IMR-90 (cell line): ENCODE measurements at regions not wholly inside any gene's neighbourhood (a gene's known extent, or its start where the extent isn't known, plus 50 kb on each side); places are given as distances from the start of the nearest gene placed in this dataset.

Source experiments
- ATAC-seq: fragments of 200-7000 bp; cut with Tn5 transposase; 2 replicates; pipeline ENCODE4 v1.9.1; 2020; ENCODE audit warnings: low read depth, mild to moderate bottlenecking, moderate library complexity
- BruUV-seq: library from RNA; stranded (reverse); fragments of 400-500 nt; replicated peaks from 2 replicates; lab custom pipeline; 2021; lab: Mats Ljungman, UMichigan
- CTCF ChIA-PET: fragments of 300-600 bp; formaldehyde crosslinking; extraction: SDS; loops from one replicate; lab custom pipeline; 2021; ENCODE audit warnings: antibody characterized with exemption; lab: Yijun Ruan, JAX
- POLR2A ChIA-PET: fragments of 300-600 bp; sonication (Branson Sonifier 250); formaldehyde crosslinking; loops from one replicate; lab custom pipeline; 2022; ENCODE audit warnings: antibody characterized with exemption; ENCODE audit not compliant: unreplicated experiment; lab: Charles Lee
- DNase-seq: peaks from one replicate; pipeline ENCODE4 v3.0.0; 2013
- H2AFZ ChIP-seq: replicated peaks from 2 replicates; pipeline ENCODE3; 2013; ENCODE audit warnings: low read length, mild to moderate bottlenecking; ENCODE audit not compliant: poor library complexity
- H2AK5ac ChIP-seq: 2 replicates; pipeline ENCODE4 v1.6.1; 2013; ENCODE audit warnings: low read depth, low read length, inconsistent platforms
- H2AK9ac ChIP-seq: replicated peaks from 2 replicates; pipeline ENCODE3; 2013; ENCODE audit warnings: mild to moderate bottlenecking, low read depth, low read length, moderate library complexity; ENCODE audit not compliant: poor library complexity
- H2BK120ac ChIP-seq: 2 replicates; pipeline ENCODE4 v1.6.1; 2013; ENCODE audit warnings: low read depth, low read length, inconsistent platforms
- H2BK15ac ChIP-seq: 3 replicates; pipeline ENCODE4 v1.6.1; 2013; ENCODE audit warnings: low read depth, low read length, inconsistent platforms
- H2BK20ac ChIP-seq: 2 replicates; pipeline ENCODE4 v1.6.1; 2013; ENCODE audit warnings: low read depth, mild to moderate bottlenecking, inconsistent platforms, low read length, moderate library complexity
- H2BK5ac ChIP-seq: 2 replicates; pipeline ENCODE4 v1.6.1; 2013; ENCODE audit warnings: mild to moderate bottlenecking, low read depth, low read length, inconsistent platforms; ENCODE audit not compliant: poor library complexity, severe bottlenecking
- H3K14ac ChIP-seq: replicated peaks from 2 replicates; pipeline ENCODE4 v1.6.1; 2013; ENCODE audit warnings: low read depth, low read length, inconsistent platforms
- H3K18ac ChIP-seq: 2 replicates; pipeline ENCODE4 v1.6.1; 2013; ENCODE audit warnings: low read depth, low read length, control low read depth
- H3K23ac ChIP-seq: 2 replicates; pipeline ENCODE4 v1.6.1; 2013; ENCODE audit warnings: low read depth, low read length, inconsistent platforms
- H3K27ac ChIP-seq: 2 replicates; pipeline ENCODE4 v1.5.1; 2013; ENCODE audit warnings: mild to moderate bottlenecking, control low read depth, low read length; ENCODE audit not compliant: insufficient read depth
- H3K27me3 ChIP-seq: 2 replicates; pipeline ENCODE4 v1.6.1; 2013; ENCODE audit warnings: low read length; ENCODE audit not compliant: control insufficient read depth, insufficient read depth
- H3K36me3 ChIP-seq: 2 replicates; pipeline ENCODE4 v1.6.1; 2013; ENCODE audit warnings: low read length, mixed read lengths; ENCODE audit not compliant: control insufficient read depth, insufficient read depth
- H3K4ac ChIP-seq: 2 replicates; pipeline ENCODE4 v1.6.1; 2013; ENCODE audit warnings: low read depth, low read length, inconsistent platforms
- H3K4me1 ChIP-seq: 2 replicates; pipeline ENCODE4 v1.6.1; 2013; ENCODE audit warnings: low read length, mixed read lengths; ENCODE audit not compliant: control insufficient read depth, insufficient read depth
- H3K4me2 ChIP-seq: 2 replicates; pipeline ENCODE4 v1.6.1; 2013; ENCODE audit warnings: low read depth, mild to moderate bottlenecking, control low read depth, low read length, moderate library complexity
- H3K4me3 ChIP-seq: 2 replicates; pipeline ENCODE4 v1.5.1; 2013; ENCODE audit warnings: low read depth, mild to moderate bottlenecking, control low read depth, low read length, moderate library complexity; ENCODE audit not compliant: insufficient read depth
- H3K56ac ChIP-seq: 2 replicates; pipeline ENCODE4 v1.6.1; 2013; ENCODE audit warnings: low read length, inconsistent platforms; ENCODE audit not compliant: insufficient read depth; ENCODE audit errors: extremely low read depth
- H3K79me1 ChIP-seq, 2 experiments: 2 replicates each; pipeline ENCODE4 v1.6.1; 2013; ENCODE audit warnings: low read length in 2 of 2, inconsistent platforms in 1 of 2, low read depth in 1 of 2
- H3K9ac ChIP-seq: 2 replicates; pipeline ENCODE4 v1.6.1; 2013; ENCODE audit warnings: low read depth, low read length, control low read depth
- H3K9me1 ChIP-seq: 2 replicates; pipeline ENCODE4 v1.6.1; 2013; ENCODE audit warnings: low read length, inconsistent platforms; ENCODE audit not compliant: insufficient read depth
- H3K9me3 ChIP-seq: 2 replicates; pipeline ENCODE4 v1.6.1; 2013; ENCODE audit warnings: low read length; ENCODE audit not compliant: control insufficient read depth, insufficient read depth
- H4K20me1 ChIP-seq: 2 replicates; pipeline ENCODE4 v1.6.1; 2013; ENCODE audit warnings: low read length, inconsistent platforms; ENCODE audit not compliant: insufficient read depth
- H4K5ac ChIP-seq: 2 replicates; pipeline ENCODE4 v1.6.1; 2013; ENCODE audit warnings: mild to moderate bottlenecking, low read depth, low read length, control low read depth
- H4K8ac ChIP-seq, 2 experiments: 2 replicates each; pipeline ENCODE4 v1.6.1; 2013; ENCODE audit warnings: low read depth in 2 of 2, low read length in 2 of 2, control low read depth in 1 of 2, inconsistent platforms in 1 of 2
- H4K91ac ChIP-seq: 2 replicates; pipeline ENCODE4 v1.6.1; 2013; ENCODE audit warnings: low read depth, low read length, inconsistent platforms; ENCODE audit not compliant: insufficient read depth
- MAZ ChIP-seq: IDR thresholded peaks from 2 replicates; pipeline ENCODE4 v1.6.1; 2012; ENCODE audit warnings: low read depth, mild to moderate bottlenecking, low read length, improper control_type of control experiment, moderate library complexity, borderline replicate concordance
- MXI1 ChIP-seq: IDR thresholded peaks from 2 replicates; pipeline ENCODE4 v1.6.1; 2012; ENCODE audit warnings: low read depth, mild to moderate bottlenecking, low read length, moderate library complexity, borderline replicate concordance
- RCOR1 ChIP-seq: IDR thresholded peaks from 2 replicates; pipeline ENCODE4 v1.6.1; 2012; ENCODE audit warnings: mild to moderate bottlenecking, low read length, improper control_type of control experiment; ENCODE audit not compliant: insufficient replicate concordance
- WGBS, 2 experiments: methylation state at CpG; one replicate each; pipeline versions ENCODE4 v1.1.5 to v1.1.7; 2013; ENCODE audit warnings: missing lambda C conversion rate in 2 of 2; ENCODE audit not compliant: insufficient read length in 1 of 2; ENCODE audit errors: extremely low coverage in 2 of 2; 5-methylcytosine and 5-hydroxymethylcytosine counted together
- dilution Hi-C: fragments of 300-500 bp; cut with HindIII; formaldehyde crosslinking; loops from one replicate; pipeline ENCODE4 v1.14.3; 2018; ENCODE audit warnings: low sequenced_read_pairs; ENCODE audit not compliant: unreplicated experiment
- in situ Hi-C: fragments of 300-500 bp; cut with MboI; formaldehyde crosslinking; loops from 3 replicates; pipeline ENCODE4 v1.14.3; 2019; ENCODE audit warnings: low sequenced_read_pairs, inconsistent platforms, mixed read lengths
- intact Hi-C: fragments of 100-400 bp; cut with micrococcal nuclease; formaldehyde crosslinking; loops from 2 replicates; pipeline ENCODE4 v1.10.0; 2022

GRCh38 chr5:1936901-1937300 lies 54.2 kb upstream of the IRX4 start:
- ChIA-PET POLR2A (no interaction called here), CTCF (no interaction called here)
- Histone ChIP-seq H3K4me3 (no peak overlapping the region), H3K27ac (no peak overlapping the region), H4K91ac (no peak overlapping the region), H3K14ac (no peak overlapping the region), H2AFZ (no peak overlapping the region), H3K56ac (no peak overlapping the region), H3K4me1 (no peaks in the 10 kb centered on the region), H4K20me1 (no peaks in the 10 kb centered on the region), H3K23ac (no peak overlapping the region), H2AK9ac (no peak overlapping the region), H3K36me3 (no peaks in the 10 kb centered on the region), H2AK5ac (no peak overlapping the region), H3K9ac (no peak overlapping the region), H4K5ac (no peak overlapping the region), H3K4ac (no peak overlapping the region), H2BK15ac (no peak overlapping the region), H2BK120ac (no peak overlapping the region), H2BK20ac (no peak overlapping the region), H3K4me2 (no peak overlapping the region), H3K18ac (no peak overlapping the region), H2BK5ac (no peak overlapping the region), H3K27me3 (peaks cover under 1% of the 10 kb centered on the region), H3K9me1 (no peaks in the 10 kb centered on the region), H4K8ac (no peak overlapping the region), H3K9me3 (peaks cover 2% of the 10 kb centered on the region; the same call in 1 of the 2 replicates), H3K79me1 (no peaks in the 10 kb centered on the region)
- WGBS, 2 experiments, result no CpG with 5 or more reads among the region's 5 CpGs
- TF ChIP-seq MAZ (no peak), MXI1 (no peak), RCOR1 (no peak)
- DNase-seq (no peak), ATAC-seq (no peak)
- BruUV-seq, result no TSS peak
- in situ Hi-C loops, result no loop called here
- intact Hi-C loops, result no loop called here
- dilution Hi-C loops, result no loop called here
